CD4-positive, alpha-beta T cell treated with Interleukin-17A for 1 hour (primary cell): ENCODE measurements at regions not wholly inside any gene's neighbourhood (a gene's known extent, or its start where the extent isn't known, plus 50 kb on each side); places are given as distances from the start of the nearest gene placed in this dataset.

Experiments
- DNase-seq: peaks from one replicate; pipeline ENCODE4 v3.0.0-alpha.2; 2020

- DNase-seq, result no peak
Measured at GRCh38 chr16:86965840-86966550, 351.2 kb downstream of the C16orf95 start.

GRCh38 chr16:86966777-86967176 is 350.4 kb downstream of the C16orf95 start:
- no peak for DNase-seq

- DNase-seq, result no peak
Measured at GRCh38 chr16:86968866-86969265, 348.3 kb downstream of the C16orf95 start.

- DNase-seq, result no peak
Measured at GRCh38 chr16:86969716-86970115, 347.5 kb downstream of the C16orf95 start.

GRCh38 chr16:86970279-86970678 is 346.9 kb downstream of the C16orf95 start:
- DNase-seq, result no peak

- no peak for DNase-seq
Measured at GRCh38 chr16:86970726-86971125, 346.5 kb downstream of the C16orf95 start.

GRCh38 chr16:86971251-86971650 is 345.9 kb downstream of the C16orf95 start:
- no peak for DNase-seq

GRCh38 chr16:86974120-86974519 is 343.1 kb downstream of the C16orf95 start:
- DNase-seq, result no peak

- DNase-seq, result peak; percentile 5
Measured at GRCh38 chr16:86975445-86975844, 341.7 kb downstream of the C16orf95 start.

- no peak for DNase-seq
Measured at GRCh38 chr16:86977076-86977676, 340.0 kb downstream of the C16orf95 start.

GRCh38 chr16:86978445-86979030 is 338.7 kb downstream of the C16orf95 start:
- no peak for DNase-seq

GRCh38 chr16:86979061-86979460 is 338.1 kb downstream of the C16orf95 start:
- DNase-seq, result no peak

GRCh38 chr16:86979984-86980553 is 337.1 kb downstream of the C16orf95 start:
- no peak for DNase-seq

- DNase-seq, result no peak
Measured at GRCh38 chr16:86980644-86981043, 336.5 kb downstream of the C16orf95 start.

GRCh38 chr16:86982347-86982596 is 334.9 kb downstream of the C16orf95 start:
- no peak for DNase-seq

- no peak for DNase-seq
Measured at GRCh38 chr16:86982912-86983311, 334.3 kb downstream of the C16orf95 start.

- DNase-seq, result no peak
Measured at GRCh38 chr16:86983621-86984020, 333.6 kb downstream of the C16orf95 start.

GRCh38 chr16:86984343-86984742 is 332.8 kb downstream of the C16orf95 start:
- DNase-seq, result no peak

GRCh38 chr16:86984991-86985647 is 332.1 kb downstream of the C16orf95 start:
- no peak for DNase-seq

GRCh38 chr16:86985648-86986015 is 331.6 kb downstream of the C16orf95 start:
- DNase-seq, result no peak

- DNase-seq, result no peak
Measured at GRCh38 chr16:86986136-86986535, 331.1 kb downstream of the C16orf95 start.

- DNase-seq, result no peak
Measured at GRCh38 chr16:86986809-86987487, 330.2 kb downstream of the C16orf95 start.
